ENCODE measurements at regions not wholly inside any gene's neighbourhood (a gene's known extent, or its start where the extent isn't known, plus 50 kb on each side); places are given as distances from the start of the nearest gene placed in this dataset.

GRCh38 chr4:125062115-125063050 is 252.4 kb upstream of the FAT4 start:
- FAIRE-seq (peak; percentile 62), DNase-seq (ENCODE audit: insufficient read length, low spot score) (no peak)
- no peak for TF ChIP-seq POLR2A (IDR thresholded peaks at IDR 0.05; ENCODE audit: low read depth, low read length)

- FAIRE-seq = no peak
- no peak for DNase-seq (ENCODE audit: insufficient read length, low spot score)
These were observed 254.4 kb upstream of the FAT4 start for GRCh38 chr4:125060376-125060775.

GRCh38 chr4:125049711-125050110 is 265.0 kb upstream of the FAT4 start:
- TF ChIP-seq POLR2A (IDR thresholded peaks at IDR 0.05; ENCODE audit: low read depth, low read length) = no peak
- no peak for FAIRE-seq
- DNase-seq (ENCODE audit: insufficient read length, low spot score) = no peak

More at GRCh38 chr4:125060376-125060775, 254.4 kb upstream of the FAT4 start:
- no peak for TF ChIP-seq POLR2A (IDR thresholded peaks at IDR 0.05; ENCODE audit: low read depth, low read length)

GRCh38 chr4:125045311-125045710 is 269.4 kb upstream of the FAT4 start:
- DNase-seq (ENCODE audit: insufficient read length, low spot score) (no peak), FAIRE-seq (no peak)
- no peak for TF ChIP-seq POLR2A (IDR thresholded peaks at IDR 0.05; ENCODE audit: low read depth, low read length)

- FAIRE-seq (no peak), DNase-seq (ENCODE audit: insufficient read length, low spot score) (no peak)
- no peak for TF ChIP-seq POLR2A (IDR thresholded peaks at IDR 0.05; ENCODE audit: low read depth, low read length)
These were observed 269.9 kb upstream of the FAT4 start for GRCh38 chr4:125044886-125045285.

- no peak for FAIRE-seq
- no peak for DNase-seq (ENCODE audit: insufficient read length, low spot score)
- TF ChIP-seq POLR2A (IDR thresholded peaks at IDR 0.05; ENCODE audit: low read depth, low read length) = no peak
These were observed 271.3 kb upstream of the FAT4 start for GRCh38 chr4:125043486-125043885.

- FAIRE-seq (no peak), DNase-seq (ENCODE audit: insufficient read length, low spot score) (no peak)
- no peak for TF ChIP-seq POLR2A (IDR thresholded peaks at IDR 0.05; ENCODE audit: low read depth, low read length)
These were observed 272.7 kb upstream of the FAT4 start for GRCh38 chr4:125042041-125042440.

GRCh38 chr4:125041372-125041930 is 273.3 kb upstream of the FAT4 start:
- no peak for FAIRE-seq
- TF ChIP-seq POLR2A (IDR thresholded peaks at IDR 0.05; ENCODE audit: low read depth, low read length) = no peak

DNA sequence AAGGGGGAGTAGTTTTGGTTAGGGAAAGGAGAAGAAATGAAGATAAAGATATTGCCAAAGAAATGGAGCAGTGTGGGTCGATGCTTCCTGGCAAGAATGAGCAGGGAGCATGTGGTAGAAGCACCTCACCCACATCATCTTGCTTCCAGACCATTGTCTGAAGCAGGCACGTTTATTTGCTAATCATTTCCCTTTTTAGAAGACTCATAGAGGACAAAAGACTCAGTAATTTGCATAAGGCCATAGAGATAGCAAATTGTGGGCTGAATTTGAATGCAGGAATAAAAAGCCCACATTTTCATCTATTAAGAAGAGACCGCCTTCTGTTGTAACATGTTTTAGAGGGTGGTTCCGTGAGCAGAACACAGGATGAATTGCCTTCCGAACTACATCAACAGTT is 275.2 kb upstream of the FAT4 start:
- DNase-seq (ENCODE audit: insufficient read length, low spot score) = no peak
- no peak for FAIRE-seq
- no peak for TF ChIP-seq POLR2A (IDR thresholded peaks at IDR 0.05; ENCODE audit: low read depth, low read length)

More at GRCh38 chr4:125041372-125041930, 273.3 kb upstream of the FAT4 start:
- no peak for DNase-seq (ENCODE audit: insufficient read length, low spot score)

DNA sequence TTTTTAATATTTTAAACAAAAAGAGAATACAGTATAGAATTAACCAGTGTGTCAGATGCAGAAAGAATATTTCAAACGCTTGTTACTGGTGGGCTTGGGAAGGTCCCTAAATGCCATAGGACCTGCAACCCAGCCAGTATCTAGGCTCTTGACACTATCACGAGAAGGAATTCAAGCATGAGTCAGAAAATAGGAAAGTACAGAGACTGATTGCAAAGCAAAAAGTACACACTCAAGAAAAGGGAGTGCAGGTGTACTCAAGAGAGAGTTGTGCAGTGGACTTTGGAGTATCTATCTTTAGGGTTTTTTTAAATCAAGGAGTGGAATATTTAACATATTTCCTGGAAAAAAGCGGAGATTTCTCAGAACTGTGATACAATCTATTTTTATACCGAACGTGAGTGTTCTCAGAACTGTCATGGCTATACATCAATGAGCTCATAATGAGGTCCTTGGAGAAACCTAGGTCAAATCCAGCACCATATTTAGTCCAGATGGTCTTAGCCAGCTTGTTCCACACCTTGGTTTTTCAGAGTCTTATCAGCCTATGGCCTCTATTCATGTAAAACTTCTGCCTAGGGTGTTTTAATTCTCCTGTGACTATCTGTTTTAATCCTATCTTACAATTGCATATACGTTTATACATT is 291.8 kb upstream of the FAT4 start:
- FAIRE-seq = no peak
- DNase-seq (ENCODE audit: insufficient read length, low spot score) = no peak
- TF ChIP-seq POLR2A (IDR thresholded peaks at IDR 0.05; ENCODE audit: low read depth, low read length) = no peak

DNA sequence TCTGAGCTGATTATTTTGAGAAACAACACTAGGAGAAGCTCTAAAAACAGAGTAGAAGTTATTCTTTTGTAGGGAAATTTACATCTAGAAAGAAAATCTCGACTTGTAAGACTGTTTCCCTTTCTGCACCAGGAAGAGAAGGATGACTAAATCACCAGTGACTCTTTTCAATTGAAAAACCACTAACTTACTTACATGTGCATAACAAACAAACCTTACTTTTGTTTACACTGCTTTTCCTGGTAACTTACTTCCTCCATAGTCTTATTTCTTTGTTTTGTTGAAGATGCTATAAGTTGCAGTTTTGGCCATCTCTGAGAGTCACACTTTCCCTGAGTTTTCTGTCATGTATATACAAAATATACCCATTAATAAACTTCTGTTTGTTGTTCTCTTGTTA is 293.6 kb upstream of the FAT4 start:
- FAIRE-seq = no peak
- TF ChIP-seq POLR2A (IDR thresholded peaks at IDR 0.05; ENCODE audit: low read depth, low read length) = no peak
- DNase-seq (ENCODE audit: insufficient read length, low spot score) = no peak

- TF ChIP-seq POLR2A (IDR thresholded peaks at IDR 0.05; ENCODE audit: low read depth, low read length) = no peak
- DNase-seq (ENCODE audit: insufficient read length, low spot score) (no peak), FAIRE-seq (no peak)
These were observed 294.4 kb upstream of the FAT4 start for GRCh38 chr4:125020089-125021034.

- DNase-seq (ENCODE audit: insufficient read length, low spot score) (no peak), FAIRE-seq (no peak)
- TF ChIP-seq POLR2A (IDR thresholded peaks at IDR 0.05; ENCODE audit: low read depth, low read length) = no peak
These were observed 297.9 kb upstream of the FAT4 start for GRCh38 chr4:125016892-125017299.
